Smooth muscle cell (in vitro differentiated cells): ENCODE measurements at regions not wholly inside any gene's neighbourhood (a gene's known extent, or its start where the extent isn't known, plus 50 kb on each side); places are given as distances from the start of the nearest gene placed in this dataset.
"Not testable (repeated sequence)": the region's sequence is repeated elsewhere in the genome, so short reads cannot be mapped to it uniquely, and the experiment has no call there.

Experiments
- DNase-seq: peaks from one replicate; lab custom pipeline; 2025; ENCODE audit not compliant: unreplicated experiment; lab: John Stamatoyannopoulos, UW
- H2AFZ ChIP-seq: fragments of 200-600 bp; sonication (generic); 2 replicates; pipeline ENCODE4 v1.6.0; 2016; ENCODE audit warnings: antibody characterized with exemption, low read depth, mild to moderate bottlenecking
- H3F3A ChIP-seq: fragments of 200-600 bp; sonication (generic); 2 replicates; pipeline ENCODE4 v1.6.0; 2017; ENCODE audit warnings: antibody characterized with exemption, low read depth
- H3K27ac ChIP-seq: fragments of 200-600 bp; sonication (generic); 2 replicates; pipeline ENCODE4 v1.5.1; 2016; ENCODE audit warnings: low read depth, mild to moderate bottlenecking
- H3K27me3 ChIP-seq: fragments of 200-600 bp; sonication (generic); 2 replicates; pipeline ENCODE4 v1.6.1; 2016; ENCODE audit warnings: low read depth, mild to moderate bottlenecking
- H3K36me3 ChIP-seq: fragments of 200-600 bp; sonication (generic); 2 replicates; pipeline ENCODE4 v1.5.1; 2016; ENCODE audit warnings: low read depth
- H3K4me1 ChIP-seq: fragments of 200-600 bp; sonication (generic); 2 replicates; pipeline ENCODE4 v1.5.1; 2016; ENCODE audit warnings: low read depth
- H3K4me2 ChIP-seq: fragments of 200-600 bp; sonication (generic); 2 replicates; pipeline ENCODE4 v1.6.0; 2016; ENCODE audit warnings: mild to moderate bottlenecking
- H3K4me3 ChIP-seq: fragments of 200-600 bp; sonication (generic); 2 replicates; pipeline ENCODE4 v1.5.1; 2016; ENCODE audit warnings: mild to moderate bottlenecking
- H3K79me2 ChIP-seq: fragments of 200-600 bp; sonication (generic); 2 replicates; pipeline ENCODE4 v1.6.0; 2016; ENCODE audit warnings: low read depth, mild to moderate bottlenecking
- H3K9ac ChIP-seq: fragments of 200-600 bp; sonication (generic); 2 replicates; pipeline ENCODE4 v1.6.0; 2016; ENCODE audit warnings: low read depth
- H3K9me3 ChIP-seq: fragments of 200-600 bp; sonication (generic); replicated peaks from 2 replicates; pipeline ENCODE4 v1.5.1; 2016; ENCODE audit warnings: low read depth
- H4K20me1 ChIP-seq: fragments of 200-600 bp; sonication (generic); 2 replicates; pipeline ENCODE4 v1.6.0; 2016; ENCODE audit warnings: low read depth
- CTCF ChIP-seq: fragments of 200-600 bp; sonication (generic); IDR thresholded peaks from 2 replicates; pipeline ENCODE4 v1.5.1; 2017; ENCODE audit warnings: borderline replicate concordance, mild to moderate bottlenecking, antibody characterized with exemption; ENCODE audit not compliant: insufficient read depth, poor library complexity, severe bottlenecking
- WGBS: methylation state at CpG from one replicate; pipeline ENCODE4 v1.1.7; 2016; ENCODE audit warnings: low lambda C conversion rate; 5-methylcytosine and 5-hydroxymethylcytosine counted together

- Histone ChIP-seq H3F3A (no peaks in the 10 kb centered on the region), H3K9ac (no peak overlapping the region), H3K36me3 (no peaks in the 10 kb centered on the region), H3K27ac (no peak overlapping the region), H3K4me3 (no peak overlapping the region), H3K27me3 (no peaks in the 10 kb centered on the region), H3K79me2 (no peaks in the 10 kb centered on the region), H3K4me1 (no peaks in the 10 kb centered on the region), H3K4me2 (no peak overlapping the region), H3K9me3 (no peaks in the 10 kb centered on the region), H2AFZ (no peak overlapping the region), H4K20me1 (no peaks in the 10 kb centered on the region)
- no peak for TF ChIP-seq CTCF
- no peak for DNase-seq
- 66% methylated on average over 4 of the region's 4 CpGs for WGBS
Observed at GRCh38 chr5:174491761-174492350, 232.5 kb upstream of the MSX2 start.

GRCh38 chr5:174493530-174493929 is 230.9 kb upstream of the MSX2 start:
- H3K4me2 ChIP-seq = no peak overlapping the region
- no peaks in the 10 kb centered on the region for H3K79me2 ChIP-seq
- H3F3A ChIP-seq = no peaks in the 10 kb centered on the region
- no peak overlapping the region for H3K27ac ChIP-seq
- no peak for DNase-seq
- H3K4me1 ChIP-seq = no peaks in the 10 kb centered on the region
- H3K27me3 ChIP-seq = no peaks in the 10 kb centered on the region
- peaks cover 11% of the 10 kb centered on the region for H3K9me3 ChIP-seq
- no peaks in the 10 kb centered on the region for H3K36me3 ChIP-seq
- WGBS = 86% methylated on average over 7 of the region's 7 CpGs
- H4K20me1 ChIP-seq = no peaks in the 10 kb centered on the region
- H3K9ac ChIP-seq = no peak overlapping the region
- no peak overlapping the region for H2AFZ ChIP-seq
- TF ChIP-seq CTCF = no peak
- H3K4me3 ChIP-seq = no peak overlapping the region

GRCh38 chr5:174497939-174498338 is 226.4 kb upstream of the MSX2 start:
- 93% methylated on average over 3 of the region's 3 CpGs for WGBS
- not testable (repeated sequence) for H3K27me3 ChIP-seq, H3K9ac ChIP-seq

GRCh38 chr5:174498575-174498974 is 225.8 kb upstream of the MSX2 start:
- not testable (repeated sequence) for H3K4me2 ChIP-seq, H2AFZ ChIP-seq, H3K4me1 ChIP-seq, H3K27me3 ChIP-seq, H3K27ac ChIP-seq, H3K4me3 ChIP-seq, H3K79me2 ChIP-seq, H3K9ac ChIP-seq, H4K20me1 ChIP-seq, DNase-seq, H3K36me3 ChIP-seq
- H3F3A ChIP-seq = peaks cover 17% of the 10 kb centered on the region
- 95% methylated on average over 4 of the region's 4 CpGs for WGBS
- H3K9me3 ChIP-seq = peaks cover 11% of the 10 kb centered on the region

More at GRCh38 chr5:174497939-174498338, 226.4 kb upstream of the MSX2 start:
- Histone ChIP-seq H3F3A (peaks cover 13% of the 10 kb centered on the region), H3K9me3 (peaks cover 11% of the 10 kb centered on the region)
- H3K4me1 ChIP-seq, H3K4me3 ChIP-seq, H3K4me2 ChIP-seq, H3K36me3 ChIP-seq, H3K79me2 ChIP-seq, DNase-seq, H4K20me1 ChIP-seq, H3K27ac ChIP-seq, H2AFZ ChIP-seq: not testable (repeated sequence)

GRCh38 chr5:174500636-174501035 is 223.7 kb upstream of the MSX2 start:
- no peak overlapping the region for H2AFZ ChIP-seq
- no peaks in the 10 kb centered on the region for H3K4me1 ChIP-seq
- H3K27ac ChIP-seq = no peak overlapping the region
- H3K4me3 ChIP-seq = no peak overlapping the region
- H3K36me3 ChIP-seq = no peaks in the 10 kb centered on the region
- H4K20me1 ChIP-seq = no peaks in the 10 kb centered on the region
- TF ChIP-seq CTCF = no peak
- H3F3A ChIP-seq = peaks cover 17% of the 10 kb centered on the region
- no peaks in the 10 kb centered on the region for H3K27me3 ChIP-seq
- peaks cover 11% of the 10 kb centered on the region for H3K9me3 ChIP-seq
- H3K79me2 ChIP-seq = no peaks in the 10 kb centered on the region
- no peak for DNase-seq
- WGBS = 86% methylated on average over 5 of the region's 5 CpGs
- H3K4me2 ChIP-seq = no peak overlapping the region
- H3K9ac ChIP-seq = no peak overlapping the region
